HG03064 (cell line): ENCODE measurements at regions not wholly inside any gene's neighbourhood (a gene's known extent, or its start where the extent isn't known, plus 50 kb on each side); places are given as distances from the start of the nearest gene placed in this dataset.
A peak's percentile ranks its signal among the peaks of the same experiment; 100 is the strongest.

Source experiments
- ATAC-seq: cut with Tn5 transposase; IDR thresholded peaks from one replicate; pipeline ENCODE4 v1.9.1; 2021; ENCODE audit warnings: low read depth; ENCODE audit not compliant: unreplicated experiment

DNA sequence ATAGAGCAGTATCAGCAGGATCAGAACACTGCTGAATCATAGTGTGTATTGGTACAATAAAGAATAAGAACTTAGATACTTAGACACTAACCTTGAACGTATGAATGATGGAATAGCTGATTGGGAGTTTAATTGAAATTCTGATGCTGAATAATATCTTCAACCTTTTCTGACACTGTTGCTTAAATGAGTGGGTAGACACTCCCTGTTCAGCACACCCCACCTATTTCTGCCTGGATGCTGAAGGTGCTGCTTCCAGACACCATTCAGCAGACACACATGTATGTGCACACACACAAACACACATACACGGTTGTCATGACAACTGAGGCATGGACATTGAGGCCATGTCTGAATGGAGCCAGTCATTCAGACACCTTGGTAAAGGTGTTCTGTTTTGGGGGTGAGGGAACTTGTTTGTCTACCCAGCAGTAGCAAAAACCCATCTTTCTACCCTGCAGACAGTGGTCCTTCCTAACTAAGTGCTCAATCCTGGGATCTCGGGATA, 54.3 kb downstream of the TMEM215 start:
- no peak for ATAC-seq

DNA sequence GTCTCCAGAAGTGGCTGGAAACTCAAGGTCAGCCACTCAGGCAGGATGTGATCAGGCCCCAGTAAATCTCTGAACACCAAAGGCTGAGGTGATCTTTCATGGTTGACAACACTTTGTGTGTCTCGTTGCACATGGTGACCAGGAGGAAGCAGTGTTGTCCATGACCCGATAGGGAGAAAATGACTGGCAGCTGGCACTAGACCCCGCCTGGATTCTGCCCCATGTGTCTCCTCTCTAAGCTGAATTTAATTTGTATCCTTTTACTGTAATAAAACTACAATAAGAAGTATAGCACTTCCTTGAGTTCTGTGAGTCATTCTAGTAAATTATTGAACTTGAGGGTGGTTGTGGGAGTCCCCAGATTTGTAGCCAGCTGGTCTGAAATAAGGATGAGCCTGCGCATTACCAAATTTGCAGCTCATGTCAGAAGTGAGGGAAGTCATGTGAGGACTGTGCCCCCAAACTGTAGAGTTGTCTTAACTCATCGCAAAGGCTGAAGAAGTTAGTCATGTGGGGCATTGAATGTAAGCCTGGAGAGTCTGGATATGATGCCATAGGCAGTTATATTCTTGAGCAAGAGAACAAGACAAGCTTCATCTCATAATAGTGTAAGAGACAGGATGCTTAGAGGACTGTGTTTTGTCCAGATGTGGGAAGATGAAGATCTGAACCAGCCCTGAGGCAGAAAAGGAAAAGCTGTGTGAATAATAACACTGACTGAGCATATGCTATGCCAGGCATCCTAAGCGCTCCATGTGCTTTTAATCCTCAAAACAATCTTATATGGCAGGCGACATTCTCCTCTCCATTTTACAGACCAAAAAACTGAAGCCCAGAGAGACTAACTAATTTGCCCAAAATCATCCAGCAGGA, 55.9 kb downstream of the TMEM215 start:
- ATAC-seq = peak; percentile 81

DNA sequence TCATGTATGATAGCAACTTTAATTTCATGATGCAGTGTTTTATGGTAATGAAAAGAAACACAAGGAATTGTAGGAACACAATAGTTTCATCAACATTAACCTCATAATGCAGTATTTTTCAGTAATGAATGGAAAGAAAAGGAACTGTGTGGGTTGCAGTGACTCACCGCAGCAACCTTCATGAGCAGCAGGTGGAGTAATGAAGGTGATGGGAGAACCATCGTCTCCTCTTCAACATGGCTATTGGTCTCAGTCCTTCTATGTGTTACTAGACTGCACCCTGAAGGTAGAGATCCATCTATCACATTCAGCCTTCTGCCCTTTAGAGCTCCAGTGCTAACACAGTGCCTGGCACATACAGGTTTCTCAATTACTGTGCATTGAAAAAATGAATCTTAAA, 58.0 kb downstream of the TMEM215 start:
- no peak for ATAC-seq

DNA sequence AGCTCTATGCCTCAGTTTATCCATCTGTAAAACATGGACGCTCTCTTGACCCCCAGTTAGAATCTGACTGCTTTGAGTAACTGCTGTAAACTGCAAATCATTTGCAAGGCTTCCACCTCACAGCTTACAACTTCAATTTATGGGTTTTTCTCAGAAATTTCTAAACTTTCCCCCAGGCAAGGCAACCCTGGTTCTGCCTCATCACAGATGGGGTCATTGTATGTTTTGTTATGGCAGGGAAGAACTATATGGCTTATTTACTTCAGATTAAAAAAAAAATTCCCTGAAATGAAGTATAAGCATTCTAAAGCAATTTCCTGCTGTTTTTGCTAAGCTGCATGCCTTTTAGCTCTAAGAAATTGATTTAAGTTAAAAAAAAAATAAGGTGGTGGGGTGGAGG, 60.0 kb downstream of the TMEM215 start:
- no peak for ATAC-seq

DNA sequence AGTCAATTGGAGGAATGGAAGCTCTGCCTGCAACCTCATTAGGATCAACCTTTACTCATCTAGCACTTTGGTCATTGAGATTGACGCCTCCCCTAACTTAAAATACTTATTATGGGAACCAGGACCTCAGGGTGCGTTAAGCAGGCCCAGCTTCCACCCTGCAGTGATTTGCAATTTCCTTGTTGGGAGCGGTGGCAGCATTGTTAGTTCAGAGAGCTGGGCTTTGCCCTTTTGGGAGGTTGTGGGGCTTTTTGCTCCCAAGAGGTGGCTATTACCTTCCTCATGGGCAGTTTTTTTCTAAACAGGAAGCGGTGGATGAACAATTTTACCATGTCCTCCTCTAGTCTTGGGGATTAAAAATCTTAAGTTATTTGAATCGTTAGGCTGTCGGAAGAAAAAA, 60.9 kb downstream of the TMEM215 start:
- ATAC-seq = no peak

DNA sequence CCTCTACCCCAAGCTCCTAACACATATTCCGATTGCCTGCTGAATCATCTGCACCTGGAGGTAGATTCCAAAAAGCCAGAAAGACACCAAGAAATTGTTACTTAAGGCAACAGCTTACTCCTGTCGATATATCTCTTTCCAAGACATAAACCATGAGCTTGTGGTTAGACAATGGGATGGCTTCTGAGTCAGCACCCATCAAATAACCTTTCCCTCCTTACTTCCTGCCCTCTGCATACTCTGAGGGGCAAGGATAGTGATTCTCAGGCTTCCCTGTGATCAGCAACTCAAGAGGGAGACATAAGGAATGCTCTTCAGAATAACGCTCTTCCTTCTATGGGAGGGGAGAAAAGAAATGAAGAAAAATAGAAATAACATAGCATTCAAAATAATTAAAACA, 70.9 kb downstream of the TMEM215 start:
- no peak for ATAC-seq

DNA sequence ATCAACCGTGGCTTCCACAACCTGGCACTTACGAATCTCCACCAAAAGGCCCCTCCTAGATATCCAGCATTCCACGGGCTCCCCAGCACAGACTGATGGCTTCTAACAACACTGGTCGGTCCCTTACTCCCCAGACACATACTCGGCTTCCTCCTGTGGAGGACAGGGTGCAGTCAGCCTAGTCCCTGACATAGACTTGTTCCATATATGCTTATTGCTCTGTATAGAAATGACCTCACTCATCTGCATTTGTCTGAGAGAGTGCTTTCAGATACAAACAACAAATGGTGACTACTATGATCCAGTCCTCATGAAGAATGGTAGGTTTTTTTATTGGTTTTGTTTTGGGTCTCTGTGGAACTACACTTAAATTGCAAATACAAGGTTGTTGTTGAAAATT, 72.4 kb downstream of the TMEM215 start:
- no peak for ATAC-seq

DNA sequence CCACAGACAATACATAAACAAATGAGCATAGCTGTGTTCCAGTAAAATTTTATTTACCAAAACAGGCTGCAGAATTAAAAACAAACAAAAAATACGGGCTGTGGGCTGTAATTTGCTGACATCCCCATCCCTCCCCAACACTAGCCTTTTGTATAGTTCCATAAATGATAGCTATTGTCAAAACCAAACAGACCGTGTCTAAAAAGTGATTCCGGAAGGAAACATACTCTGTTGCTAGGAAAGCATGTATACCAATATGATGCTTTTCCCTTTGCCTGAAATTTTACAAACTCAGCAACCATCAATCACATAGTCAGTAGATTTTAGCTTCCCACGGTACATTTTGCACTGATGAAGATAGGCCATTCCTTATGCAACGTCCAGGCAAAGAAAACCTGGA, 80.0 kb downstream of the TMEM215 start:
- ATAC-seq = no peak

DNA sequence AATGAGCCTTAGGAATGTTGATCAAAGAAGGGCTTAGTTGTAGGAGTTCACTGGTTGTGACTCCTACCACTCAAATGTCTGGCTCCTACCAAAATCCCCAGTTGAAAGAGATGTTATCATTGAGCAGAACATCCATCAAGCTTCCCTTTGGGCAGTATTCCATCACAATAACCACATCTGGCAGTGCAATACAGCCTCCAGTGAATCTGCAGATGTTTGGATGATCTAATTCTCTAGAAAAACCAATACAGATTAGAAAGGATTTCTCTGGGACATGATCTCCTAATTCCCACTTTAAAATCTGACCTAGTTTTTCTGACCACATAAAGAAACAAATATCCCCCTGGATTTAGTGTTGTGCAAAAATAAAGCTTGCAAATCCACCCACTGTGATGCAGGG, 81.6 kb downstream of the TMEM215 start:
- no peak for ATAC-seq

DNA sequence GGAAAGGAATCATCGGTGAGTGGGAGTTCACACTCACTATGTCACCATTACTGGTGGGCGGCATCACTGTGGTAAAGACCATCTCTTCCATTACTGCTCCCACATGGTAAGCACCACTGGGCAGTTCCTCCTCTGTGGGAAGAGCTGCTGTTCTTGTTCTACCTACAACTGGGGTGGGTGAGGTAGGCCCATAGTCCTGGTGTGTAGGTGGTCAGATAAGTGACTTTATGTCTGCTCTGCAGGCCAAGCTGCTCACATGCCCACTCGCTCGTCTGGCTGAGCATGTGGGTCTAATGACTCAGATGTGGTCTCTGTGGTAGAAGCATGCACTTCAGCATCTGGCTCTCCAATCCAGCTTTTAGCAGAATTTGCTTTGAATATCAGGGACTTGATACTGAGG, 82.9 kb downstream of the TMEM215 start:
- ATAC-seq = no peak

DNA sequence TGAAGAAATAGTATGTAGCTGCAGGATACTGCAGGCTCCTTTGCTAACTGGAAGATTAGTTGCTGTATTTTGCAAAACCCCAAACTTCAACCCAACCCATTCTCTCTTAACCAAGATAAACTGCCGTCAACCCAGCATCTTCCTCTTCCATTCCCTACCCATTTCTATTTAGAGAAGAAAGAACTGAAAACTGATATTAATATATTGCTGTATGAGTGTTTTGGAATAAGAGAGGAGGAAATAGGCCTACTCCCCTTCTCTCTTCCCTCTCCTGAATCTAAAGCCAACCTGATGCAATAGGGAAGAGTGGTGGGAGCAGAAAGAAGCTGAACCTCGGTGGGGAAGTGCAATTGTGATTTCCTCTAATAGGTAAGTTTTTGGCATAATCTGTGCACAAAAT, 83.7 kb downstream of the TMEM215 start:
- no peak for ATAC-seq

DNA sequence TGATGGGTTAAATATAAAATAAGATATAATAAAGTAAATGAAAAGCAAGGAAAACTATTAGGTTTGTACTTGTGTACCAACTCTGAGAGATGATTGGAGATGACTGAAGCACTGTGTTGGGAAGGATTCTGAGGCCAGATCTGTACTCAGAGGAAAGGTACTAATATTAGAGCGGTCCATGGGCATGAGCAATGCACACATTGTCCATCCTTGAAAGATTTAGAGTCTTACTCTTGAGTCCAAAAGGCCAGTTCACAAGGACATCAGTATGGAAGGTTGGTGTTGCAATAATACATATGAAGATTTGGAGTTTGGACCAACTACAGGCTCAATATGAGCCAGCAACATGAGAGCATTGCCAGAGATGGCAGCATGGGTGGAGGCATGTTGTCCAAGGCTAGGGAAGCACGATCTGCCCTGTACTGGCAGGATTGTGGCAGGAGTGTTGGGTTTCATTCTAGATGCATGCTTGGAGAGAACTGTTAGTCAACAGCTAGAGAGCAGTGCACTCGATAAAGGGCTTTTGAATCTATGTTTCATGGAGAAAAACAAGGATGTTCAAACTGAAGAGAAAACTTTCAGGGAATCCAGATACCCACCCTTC, 84.4 kb downstream of the TMEM215 start:
- no peak for ATAC-seq

DNA sequence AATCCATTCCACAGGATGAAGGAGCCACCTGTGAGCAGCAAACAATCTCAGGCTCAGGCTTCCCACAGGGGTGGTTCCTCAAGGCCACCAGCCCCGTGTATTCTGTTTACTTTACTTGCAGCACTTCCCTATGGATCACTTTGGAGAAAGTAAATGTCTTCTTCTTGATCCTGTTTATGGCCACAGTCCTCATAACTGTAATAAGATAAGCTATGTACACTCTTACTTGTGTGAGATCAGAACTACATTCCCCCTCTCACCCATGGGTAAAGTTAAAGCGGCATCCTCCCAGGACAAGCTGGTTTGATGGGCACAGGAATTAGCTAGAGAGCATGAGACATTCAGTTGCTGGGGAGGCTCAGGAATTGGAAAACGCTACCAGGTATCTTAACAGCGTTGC, 86.1 kb downstream of the TMEM215 start:
- no peak for ATAC-seq

DNA sequence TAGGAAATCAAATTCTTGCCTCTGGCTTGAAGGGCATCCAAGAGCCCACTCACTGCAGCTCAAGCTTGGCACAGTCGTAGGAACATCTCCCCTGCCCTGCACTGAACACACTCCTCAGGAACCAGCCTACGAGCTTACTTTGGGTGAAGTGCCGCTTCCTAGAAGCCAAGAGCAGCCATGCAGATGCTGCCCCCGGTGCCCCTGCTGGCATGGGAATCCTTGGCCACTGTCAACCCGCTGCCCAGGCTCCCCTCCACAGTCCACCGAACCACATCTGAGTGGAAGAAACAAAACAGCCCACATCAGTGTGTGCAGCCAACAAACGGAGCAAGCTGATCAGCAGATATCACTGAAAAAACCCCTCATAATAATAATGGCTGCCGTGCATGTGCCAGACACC, 89.8 kb downstream of the TMEM215 start:
- no peak for ATAC-seq

DNA sequence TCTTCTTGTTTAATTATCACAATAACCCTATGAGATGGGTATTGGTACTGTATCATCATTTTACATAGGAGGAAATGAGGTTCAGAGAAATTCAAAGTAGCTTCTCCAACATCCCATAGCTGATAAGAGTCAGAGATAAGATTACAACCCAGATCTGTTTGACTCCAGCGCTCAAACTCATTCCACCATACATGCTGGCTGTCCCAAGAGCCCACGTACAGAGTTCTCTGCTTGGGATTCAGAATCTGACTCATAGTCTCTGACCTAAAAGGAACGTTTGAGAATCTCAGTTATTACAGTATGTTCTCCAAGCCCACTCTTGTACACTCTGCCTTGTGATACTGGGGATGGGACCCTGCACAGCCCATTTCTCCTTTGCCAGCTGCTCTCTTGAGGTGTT, 90.2 kb downstream of the TMEM215 start:
- ATAC-seq = no peak

DNA sequence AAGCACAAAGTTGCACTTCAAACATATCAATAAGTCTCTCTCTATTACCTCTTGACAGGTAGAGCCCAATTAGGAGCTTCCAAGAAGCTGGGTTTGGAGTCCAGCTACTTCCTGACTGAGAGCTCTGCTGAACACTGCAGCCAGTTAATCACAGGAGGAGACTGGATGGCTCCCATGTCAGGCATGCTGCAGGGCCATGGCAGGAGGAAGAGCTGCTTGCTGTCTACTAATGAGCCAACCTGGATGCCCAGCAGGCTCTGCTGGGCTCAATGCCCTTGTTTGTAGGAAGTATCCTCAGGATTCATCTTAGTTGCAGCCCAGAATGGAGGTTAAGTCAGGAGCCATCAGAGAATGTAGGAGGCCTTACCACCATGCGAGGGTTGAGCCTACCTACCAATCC, 91.9 kb downstream of the TMEM215 start:
- ATAC-seq = no peak

DNA sequence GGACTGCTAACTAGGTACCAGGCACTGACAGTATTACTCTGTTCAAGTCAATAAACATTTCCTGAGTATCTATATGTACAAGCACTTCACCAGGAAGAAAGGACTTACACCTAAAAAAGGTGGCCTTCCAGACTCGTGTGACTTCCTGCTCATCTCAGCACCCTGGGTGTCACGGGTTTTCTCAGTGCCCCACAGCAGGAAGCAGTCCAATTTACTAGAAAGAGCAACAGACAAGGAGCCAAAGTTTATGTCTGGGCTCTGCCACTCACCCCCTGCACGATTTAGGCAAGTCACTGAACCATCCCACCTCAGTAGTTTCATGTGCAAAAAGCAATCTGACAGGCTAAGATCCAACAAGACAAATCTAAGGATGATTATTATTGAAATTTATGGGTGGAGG, 92.4 kb downstream of the TMEM215 start:
- no peak for ATAC-seq

DNA sequence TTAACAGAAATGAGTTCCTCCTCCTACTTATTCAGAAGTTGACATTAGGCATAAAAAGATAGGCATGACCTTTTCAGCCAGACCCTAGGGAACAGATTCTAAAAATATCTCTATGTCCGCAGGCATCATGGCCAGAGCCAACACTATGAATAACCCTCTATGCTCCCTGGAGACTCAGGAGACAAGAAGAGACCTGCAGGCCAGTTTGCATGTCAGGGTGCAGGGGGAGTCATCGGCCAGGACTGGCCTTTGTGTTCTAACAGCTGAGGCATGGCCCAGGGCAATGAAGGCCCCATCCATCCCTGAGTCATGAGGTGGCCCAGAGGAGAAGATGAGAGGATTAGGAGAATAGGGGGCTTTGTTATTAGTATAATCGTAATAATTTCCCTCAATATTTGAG, 93.8 kb downstream of the TMEM215 start:
- no peak for ATAC-seq

DNA sequence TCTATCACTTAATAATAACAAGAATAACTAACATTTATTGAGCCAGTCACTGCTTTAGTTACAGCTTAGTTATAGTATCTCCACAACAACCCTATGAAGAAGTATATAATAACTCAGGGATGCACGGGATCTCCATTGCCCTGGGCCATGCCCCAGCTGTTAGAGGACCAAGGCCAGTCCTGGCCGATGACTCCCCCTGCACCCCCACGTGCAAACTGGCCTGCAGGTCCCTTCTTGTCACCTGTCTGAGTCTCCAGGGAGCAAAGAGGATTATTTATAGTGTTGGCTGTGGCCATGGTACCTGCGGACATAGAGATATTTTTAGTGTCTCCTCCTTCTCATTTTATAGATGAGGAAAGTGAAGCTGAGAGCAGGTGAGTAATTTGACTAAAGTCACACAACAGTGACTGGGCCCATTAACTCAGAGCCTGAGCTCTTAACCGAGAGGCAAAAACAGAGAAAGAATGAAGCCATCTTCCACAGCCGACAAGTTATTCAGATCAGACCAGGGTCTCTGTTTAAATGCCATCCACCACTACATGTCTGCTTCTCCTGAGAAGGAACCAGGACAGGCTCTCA, 94.4 kb downstream of the TMEM215 start:
- peak; percentile 64 for ATAC-seq

DNA sequence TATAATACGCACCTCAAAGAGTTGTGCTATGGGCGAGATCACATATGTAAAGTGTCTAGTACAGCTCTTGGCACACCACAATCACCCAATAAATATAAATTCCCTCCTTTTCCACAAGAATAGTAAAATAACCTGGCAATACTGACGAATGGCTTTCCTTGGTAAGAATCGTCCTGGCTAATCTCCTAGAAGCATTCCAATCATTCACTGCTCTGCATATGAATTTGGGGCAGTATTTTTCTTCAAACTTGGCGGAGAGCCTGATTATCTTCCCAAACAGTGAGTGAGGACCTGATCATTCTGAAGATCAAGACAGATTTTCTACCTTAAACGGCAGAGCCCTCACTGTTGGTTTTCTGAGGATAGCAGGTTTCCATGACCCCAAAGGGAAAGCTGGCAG, 96.0 kb downstream of the TMEM215 start:
- ATAC-seq = no peak

DNA sequence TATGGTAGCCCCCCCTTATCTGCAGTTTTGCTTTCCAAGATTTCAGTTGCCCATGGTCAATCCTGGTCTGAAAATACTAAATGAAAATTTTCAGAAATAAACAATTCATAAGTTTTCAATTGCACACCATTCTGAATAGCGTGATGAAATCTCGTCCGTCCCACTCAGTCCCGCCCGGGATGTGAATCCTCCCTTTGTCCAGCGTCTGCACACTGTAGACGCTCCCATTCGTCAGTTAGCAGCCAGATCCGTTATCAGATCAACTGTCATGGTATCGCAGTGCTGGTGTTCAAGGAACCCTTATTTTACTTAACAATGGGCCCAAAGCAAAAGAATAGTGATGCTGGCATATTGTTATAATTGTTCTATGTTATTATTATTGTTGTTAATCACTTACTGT, 98.6 kb downstream of the TMEM215 start:
- ATAC-seq = no peak

DNA sequence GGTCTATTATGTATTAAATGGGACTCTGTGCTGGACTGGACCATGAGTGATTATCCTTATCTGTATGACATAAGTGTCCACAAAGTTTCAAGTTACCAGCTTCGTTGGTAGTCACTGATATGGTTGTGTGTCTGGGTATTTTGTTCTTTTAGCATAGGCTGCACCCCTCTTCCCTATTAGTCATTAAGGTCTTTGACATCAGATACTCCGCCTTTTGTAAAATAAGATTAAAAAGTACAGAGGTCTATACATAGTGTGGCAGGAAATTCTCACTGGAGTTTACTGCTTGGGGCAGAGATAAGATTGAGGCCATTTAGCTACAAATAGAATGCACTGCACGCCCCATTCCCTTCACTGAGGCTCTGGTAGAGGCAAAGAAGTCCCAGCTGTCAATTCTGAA, 99.4 kb downstream of the TMEM215 start:
- no peak for ATAC-seq
